ENCODE measurements at regions not wholly inside any gene's neighbourhood (a gene's known extent, or its start where the extent isn't known, plus 50 kb on each side); places are given as distances from the start of the nearest gene placed in this dataset.

- Histone ChIP-seq H3K9me3 (ENCODE audit: control insufficient read depth, insufficient read depth, low read length) (no peaks in the 10 kb centered on the region), H3K4me1 (ENCODE audit: control insufficient read depth, insufficient read depth, low read length) (peaks cover 13% of the 10 kb centered on the region), H3K27ac (ENCODE audit: low read depth, low read length) (no peak overlapping the region), H3K27me3 (ENCODE audit: control insufficient read depth, insufficient read depth, low read length) (no peaks in the 10 kb centered on the region), H3K4me3 (ENCODE audit: low read depth, low read length) (no peak overlapping the region), H3K36me3 (ENCODE audit: control insufficient read depth, insufficient read depth, low read length) (no peaks in the 10 kb centered on the region)
- WGBS (ENCODE audit: insufficient coverage): no CpG with 5 or more reads among the region's 2 CpGs
- DNase-seq (ENCODE audit: low read depth in 4 of 6, low spot score in 6 of 6): no peak
Observed at GRCh38 chr6:170483413-170483812, 69.7 kb downstream of the PSMB1 start.

GRCh38 chr6:170480050-170480692 is 72.9 kb downstream of the PSMB1 start:
- Histone ChIP-seq H3K27me3 (ENCODE audit: control insufficient read depth, insufficient read depth, low read length) (no peaks in the 10 kb centered on the region), H3K27ac (ENCODE audit: low read depth, low read length) (peak overlapping the region; percentile 33), H3K36me3 (ENCODE audit: control insufficient read depth, insufficient read depth, low read length) (no peaks in the 10 kb centered on the region), H3K4me3 (ENCODE audit: low read depth, low read length) (no peak overlapping the region), H3K9me3 (ENCODE audit: control insufficient read depth, insufficient read depth, low read length) (no peaks in the 10 kb centered on the region), H3K4me1 (ENCODE audit: control insufficient read depth, insufficient read depth, low read length) (peaks cover 13% of the 10 kb centered on the region)
- 31% methylated on average over 6 of the region's 6 CpGs for WGBS (ENCODE audit: insufficient coverage)
- DNase-seq (ENCODE audit: low read depth in 4 of 6, low spot score in 6 of 6): peak in 2 of 6 donors; percentile 57 to 75

- no peak overlapping the region for H3K27ac ChIP-seq (ENCODE audit: low read depth, low read length)
- no peaks in the 10 kb centered on the region for H3K27me3 ChIP-seq (ENCODE audit: control insufficient read depth, insufficient read depth, low read length)
- H3K4me3 ChIP-seq (ENCODE audit: low read depth, low read length): no peak overlapping the region
- DNase-seq (ENCODE audit: low read depth in 4 of 6, low spot score in 6 of 6): no peak
- WGBS (ENCODE audit: insufficient coverage): no CpG with 5 or more reads among the region's 6 CpGs
- H3K36me3 ChIP-seq (ENCODE audit: control insufficient read depth, insufficient read depth, low read length): no peaks in the 10 kb centered on the region
- H3K9me3 ChIP-seq (ENCODE audit: control insufficient read depth, insufficient read depth, low read length): no peaks in the 10 kb centered on the region
- H3K4me1 ChIP-seq (ENCODE audit: control insufficient read depth, insufficient read depth, low read length): peaks cover 29% of the 10 kb centered on the region
Observed at GRCh38 chr6:170476360-170476759, 76.7 kb downstream of the PSMB1 start.

GRCh38 chr6:170475118-170475517 is 78.0 kb downstream of the PSMB1 start:
- peaks cover 24% of the 10 kb centered on the region for H3K4me1 ChIP-seq (ENCODE audit: control insufficient read depth, insufficient read depth, low read length)
- no CpG with 5 or more reads among the region's 3 CpGs for WGBS (ENCODE audit: insufficient coverage)
- H3K27ac ChIP-seq (ENCODE audit: low read depth, low read length): no peak overlapping the region
- no peaks in the 10 kb centered on the region for H3K27me3 ChIP-seq (ENCODE audit: control insufficient read depth, insufficient read depth, low read length)
- no peak overlapping the region for H3K4me3 ChIP-seq (ENCODE audit: low read depth, low read length)
- H3K9me3 ChIP-seq (ENCODE audit: control insufficient read depth, insufficient read depth, low read length): no peaks in the 10 kb centered on the region
- no peak for DNase-seq (ENCODE audit: low read depth in 4 of 6, low spot score in 6 of 6)
- H3K36me3 ChIP-seq (ENCODE audit: control insufficient read depth, insufficient read depth, low read length): no peaks in the 10 kb centered on the region

- 93% methylated on average over 2 of the region's 7 CpGs for WGBS (ENCODE audit: insufficient coverage)
- no peak for DNase-seq (ENCODE audit: low read depth in 4 of 6, low spot score in 6 of 6)
- H3K27me3 ChIP-seq (ENCODE audit: control insufficient read depth, insufficient read depth, low read length): no peaks in the 10 kb centered on the region
Observed at GRCh38 chr6:170473801-170474200, 79.3 kb downstream of the PSMB1 start.

GRCh38 chr6:170473301-170473717 is 79.8 kb downstream of the PSMB1 start:
- WGBS (ENCODE audit: insufficient coverage): 23% methylated on average over 4 of the region's 4 CpGs

More at GRCh38 chr6:170473801-170474200, 79.3 kb downstream of the PSMB1 start:
- Histone ChIP-seq H3K4me1 (ENCODE audit: control insufficient read depth, insufficient read depth, low read length) (peaks cover 15% of the 10 kb centered on the region), H3K4me3 (ENCODE audit: low read depth, low read length) (no peak overlapping the region), H3K36me3 (ENCODE audit: control insufficient read depth, insufficient read depth, low read length) (no peaks in the 10 kb centered on the region), H3K27ac (ENCODE audit: low read depth, low read length) (no peak overlapping the region), H3K9me3 (ENCODE audit: control insufficient read depth, insufficient read depth, low read length) (no peaks in the 10 kb centered on the region)

GRCh38 chr6:170471491-170471890 is 81.6 kb downstream of the PSMB1 start:
- peaks cover 2% of the 10 kb centered on the region for H3K9me3 ChIP-seq (ENCODE audit: control insufficient read depth, insufficient read depth, low read length)
- no peaks in the 10 kb centered on the region for H3K36me3 ChIP-seq (ENCODE audit: control insufficient read depth, insufficient read depth, low read length)
- H3K4me3 ChIP-seq (ENCODE audit: low read depth, low read length): no peak overlapping the region
- H3K27me3 ChIP-seq (ENCODE audit: control insufficient read depth, insufficient read depth, low read length): no peaks in the 10 kb centered on the region
- H3K4me1 ChIP-seq (ENCODE audit: control insufficient read depth, insufficient read depth, low read length): peaks cover 15% of the 10 kb centered on the region
- DNase-seq (ENCODE audit: low read depth in 4 of 6, low spot score in 6 of 6): peak in 2 of 6 donors; percentile 46 to 64
- no peak overlapping the region for H3K27ac ChIP-seq (ENCODE audit: low read depth, low read length)
- WGBS (ENCODE audit: insufficient coverage): 58% methylated on average over 5 of the region's 5 CpGs

More at GRCh38 chr6:170473301-170473717, 79.8 kb downstream of the PSMB1 start:
- no peaks in the 10 kb centered on the region for H3K27me3 ChIP-seq (ENCODE audit: control insufficient read depth, insufficient read depth, low read length)
- H3K27ac ChIP-seq (ENCODE audit: low read depth, low read length): no peak overlapping the region
- no peaks in the 10 kb centered on the region for H3K9me3 ChIP-seq (ENCODE audit: control insufficient read depth, insufficient read depth, low read length)
- no peak overlapping the region for H3K4me3 ChIP-seq (ENCODE audit: low read depth, low read length)
- no peaks in the 10 kb centered on the region for H3K36me3 ChIP-seq (ENCODE audit: control insufficient read depth, insufficient read depth, low read length)
- H3K4me1 ChIP-seq (ENCODE audit: control insufficient read depth, insufficient read depth, low read length): peaks cover 15% of the 10 kb centered on the region
- peak in 2 of 6 donors; percentile 44 to 52 for DNase-seq (ENCODE audit: low read depth in 4 of 6, low spot score in 6 of 6)

GRCh38 chr6:170470734-170471133 is 82.4 kb downstream of the PSMB1 start:
- Histone ChIP-seq H3K4me3 (ENCODE audit: low read depth, low read length) (no peak overlapping the region), H3K27ac (ENCODE audit: low read depth, low read length) (no peak overlapping the region)
- WGBS (ENCODE audit: insufficient coverage): 42% methylated on average over 6 of the region's 7 CpGs

GRCh38 chr6:170464524-170464979 is 88.6 kb downstream of the PSMB1 start:
- Histone ChIP-seq H3K27ac (ENCODE audit: low read depth, low read length) (no peak overlapping the region), H3K4me1 (ENCODE audit: control insufficient read depth, insufficient read depth, low read length) (peaks cover 7% of the 10 kb centered on the region), H3K27me3 (ENCODE audit: control insufficient read depth, insufficient read depth, low read length) (no peaks in the 10 kb centered on the region), H3K36me3 (ENCODE audit: control insufficient read depth, insufficient read depth, low read length) (peaks cover 4% of the 10 kb centered on the region), H3K4me3 (ENCODE audit: low read depth, low read length) (no peak overlapping the region), H3K9me3 (ENCODE audit: control insufficient read depth, insufficient read depth, low read length) (peaks cover 2% of the 10 kb centered on the region)
- 73% methylated on average over 6 of the region's 7 CpGs for WGBS (ENCODE audit: insufficient coverage)
- DNase-seq (ENCODE audit: low read depth in 4 of 6, low spot score in 6 of 6): no peak

More at GRCh38 chr6:170470734-170471133, 82.4 kb downstream of the PSMB1 start:
- DNase-seq (ENCODE audit: low read depth in 4 of 6, low spot score in 6 of 6): peak in 1 of 6 donors; percentile 25
- H3K36me3 ChIP-seq (ENCODE audit: control insufficient read depth, insufficient read depth, low read length): no peaks in the 10 kb centered on the region
- H3K9me3 ChIP-seq (ENCODE audit: control insufficient read depth, insufficient read depth, low read length): peaks cover 2% of the 10 kb centered on the region
- H3K27me3 ChIP-seq (ENCODE audit: control insufficient read depth, insufficient read depth, low read length): no peaks in the 10 kb centered on the region
- H3K4me1 ChIP-seq (ENCODE audit: control insufficient read depth, insufficient read depth, low read length): peaks cover 15% of the 10 kb centered on the region

GRCh38 chr6:170464080-170464479 is 89.0 kb downstream of the PSMB1 start:
- 59% methylated on average over 9 of the region's 9 CpGs for WGBS (ENCODE audit: insufficient coverage)

More at GRCh38 chr6:170464080-170464479, 89.0 kb downstream of the PSMB1 start:
- Histone ChIP-seq H3K4me1 (ENCODE audit: control insufficient read depth, insufficient read depth, low read length) (peaks cover 7% of the 10 kb centered on the region), H3K27ac (ENCODE audit: low read depth, low read length) (no peak overlapping the region), H3K27me3 (ENCODE audit: control insufficient read depth, insufficient read depth, low read length) (no peaks in the 10 kb centered on the region), H3K9me3 (ENCODE audit: control insufficient read depth, insufficient read depth, low read length) (peaks cover 2% of the 10 kb centered on the region), H3K36me3 (ENCODE audit: control insufficient read depth, insufficient read depth, low read length) (peaks cover 4% of the 10 kb centered on the region), H3K4me3 (ENCODE audit: low read depth, low read length) (no peak overlapping the region)
- DNase-seq (ENCODE audit: low read depth in 4 of 6, low spot score in 6 of 6): no peak
